Bronchial epithelial cell (primary cell): ENCODE measurements at regions not wholly inside any gene's neighbourhood (a gene's known extent, or its start where the extent isn't known, plus 50 kb on each side); places are given as distances from the start of the nearest gene placed in this dataset.

Source experiments
- DNase-seq: peaks from one replicate; pipeline ENCODE4 v3.0.0-alpha.2; 2010; ENCODE audit warnings: low read depth
- FAIRE-seq: peaks from 2 replicates; lab custom pipeline; 2011; peaks lifted over from hg19 to GRCh38; lab: Jason Lieb, UNC
- H3K27me3 ChIP-seq: 2 replicates; pipeline ENCODE4 v1.5.1; 2011; ENCODE audit warnings: low read length; ENCODE audit not compliant: control insufficient read depth, insufficient read depth
- H3K36me3 ChIP-seq: 2 replicates; pipeline ENCODE4 v1.5.1; 2011; ENCODE audit warnings: low read length; ENCODE audit not compliant: control insufficient read depth, insufficient read depth
- H3K4me3 ChIP-seq: 2 replicates; pipeline ENCODE4 v1.5.1; 2011; ENCODE audit warnings: mild to moderate bottlenecking, low read depth, low read length, control low read depth
- TF ChIP-seq, protein P1 (sequence below): IDR thresholded peaks from 2 replicates; pipeline ENCODE4 v1.5.1; 2011; ENCODE audit warnings: mild to moderate bottlenecking, moderate library complexity, low read length, control low read depth, inconsistent platforms; ENCODE audit not compliant: insufficient read depth, severe bottlenecking

DNA sequence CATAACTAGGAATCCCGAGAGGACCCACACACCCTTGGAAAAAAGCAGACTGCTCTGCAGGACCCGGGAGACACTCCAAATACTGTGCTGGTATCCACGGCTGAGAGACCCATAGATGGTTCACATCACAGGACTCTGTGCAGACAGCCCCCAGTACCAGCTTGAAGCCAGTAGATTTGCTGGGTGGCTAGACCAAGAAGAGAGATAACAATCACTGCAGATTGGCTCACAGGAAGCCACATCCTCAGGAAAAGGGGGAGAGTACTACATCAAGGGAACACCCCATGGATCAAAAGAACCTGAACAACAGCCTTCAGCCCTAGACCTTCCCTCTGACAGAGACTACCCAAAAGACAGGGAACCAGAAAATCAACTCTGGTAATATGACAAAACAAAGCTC is 223.8 kb upstream of the LRATD1 start:
- TF ChIP-seq, protein P1, sequence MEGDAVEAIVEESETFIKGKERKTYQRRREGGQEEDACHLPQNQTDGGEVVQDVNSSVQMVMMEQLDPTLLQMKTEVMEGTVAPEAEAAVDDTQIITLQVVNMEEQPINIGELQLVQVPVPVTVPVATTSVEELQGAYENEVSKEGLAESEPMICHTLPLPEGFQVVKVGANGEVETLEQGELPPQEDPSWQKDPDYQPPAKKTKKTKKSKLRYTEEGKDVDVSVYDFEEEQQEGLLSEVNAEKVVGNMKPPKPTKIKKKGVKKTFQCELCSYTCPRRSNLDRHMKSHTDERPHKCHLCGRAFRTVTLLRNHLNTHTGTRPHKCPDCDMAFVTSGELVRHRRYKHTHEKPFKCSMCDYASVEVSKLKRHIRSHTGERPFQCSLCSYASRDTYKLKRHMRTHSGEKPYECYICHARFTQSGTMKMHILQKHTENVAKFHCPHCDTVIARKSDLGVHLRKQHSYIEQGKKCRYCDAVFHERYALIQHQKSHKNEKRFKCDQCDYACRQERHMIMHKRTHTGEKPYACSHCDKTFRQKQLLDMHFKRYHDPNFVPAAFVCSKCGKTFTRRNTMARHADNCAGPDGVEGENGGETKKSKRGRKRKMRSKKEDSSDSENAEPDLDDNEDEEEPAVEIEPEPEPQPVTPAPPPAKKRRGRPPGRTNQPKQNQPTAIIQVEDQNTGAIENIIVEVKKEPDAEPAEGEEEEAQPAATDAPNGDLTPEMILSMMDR, result no peak
- DNase-seq (no peak), FAIRE-seq (no peak)
- H3K4me3 ChIP-seq, result no peak overlapping the region
- H3K36me3 ChIP-seq, result no peaks in the 10 kb centered on the region
- no peaks in the 10 kb centered on the region for H3K27me3 ChIP-seq

DNA sequence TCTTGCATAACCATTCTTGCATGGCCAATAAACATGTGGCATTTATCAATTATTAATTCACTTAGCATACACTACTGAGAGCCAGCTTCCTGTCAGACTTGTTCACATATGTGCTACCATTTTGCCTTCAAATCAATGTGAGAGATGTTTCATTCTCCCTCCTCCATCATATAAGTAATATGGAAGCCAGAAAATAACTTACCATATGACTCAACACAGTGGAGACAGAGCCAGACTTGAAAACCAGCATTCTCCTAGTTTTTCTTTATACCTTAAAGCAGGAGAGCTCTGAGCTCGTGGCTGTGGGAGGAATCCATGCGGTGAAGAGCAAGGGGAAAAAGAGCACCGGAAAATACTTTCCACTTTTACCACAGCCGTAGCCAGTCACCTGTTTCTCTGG is 215.0 kb upstream of the LRATD1 start:
- DNase-seq (peak; percentile 29), FAIRE-seq (no peak)
- TF ChIP-seq, protein P1, result no peak

DNA sequence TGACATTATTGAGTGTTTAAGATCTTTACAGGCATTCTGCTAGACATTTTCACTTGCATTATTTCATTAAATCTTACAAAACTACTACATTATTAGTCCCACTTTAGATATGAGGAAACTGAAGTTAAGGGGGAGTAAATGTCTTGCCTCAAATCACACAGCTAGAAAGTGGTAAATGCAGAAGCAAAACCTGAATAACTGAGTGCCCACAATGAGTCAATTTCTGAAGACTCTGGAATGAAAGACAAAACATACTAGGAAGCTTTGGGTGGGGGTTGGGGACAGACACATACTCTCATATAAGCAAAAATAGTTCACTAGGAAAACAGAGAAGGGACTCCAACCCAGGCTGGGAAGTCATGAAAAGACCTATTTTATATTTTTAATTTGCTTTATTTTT is 214.4 kb upstream of the LRATD1 start:
- H3K36me3 ChIP-seq, result no peaks in the 10 kb centered on the region
- TF ChIP-seq, protein P1, result no peak
- FAIRE-seq (no peak), DNase-seq (no peak)
- no peak overlapping the region for H3K4me3 ChIP-seq
- H3K27me3 ChIP-seq, result no peaks in the 10 kb centered on the region

More for the DNA sequence above, 215.0 kb upstream of the LRATD1 start:
- Histone ChIP-seq H3K27me3 (no peaks in the 10 kb centered on the region), H3K36me3 (no peaks in the 10 kb centered on the region), H3K4me3 (no peak overlapping the region)

DNA sequence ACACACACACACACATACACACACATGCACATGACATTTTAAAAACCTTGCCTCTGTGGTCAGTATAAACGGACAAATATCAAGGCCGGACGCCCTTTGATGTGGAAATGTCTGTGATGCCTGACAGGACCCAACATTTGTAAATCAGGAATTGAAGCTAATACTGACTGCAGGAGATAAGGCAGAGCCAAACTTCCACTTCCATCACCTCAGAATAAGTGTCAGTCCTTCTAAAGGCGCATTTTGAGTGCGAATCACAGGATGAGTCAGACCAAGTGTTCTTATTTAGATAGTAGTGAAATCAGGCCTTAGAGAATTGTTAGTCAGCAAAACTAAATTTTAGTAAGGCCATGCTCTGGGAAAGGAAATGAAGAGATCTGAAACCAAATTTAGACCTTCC is 211.7 kb upstream of the LRATD1 start:
- TF ChIP-seq, protein P1, result no peak
- DNase-seq (peak; percentile 61), FAIRE-seq (no peak)
- Histone ChIP-seq H3K27me3 (no peaks in the 10 kb centered on the region), H3K4me3 (no peak overlapping the region), H3K36me3 (no peaks in the 10 kb centered on the region)

DNA sequence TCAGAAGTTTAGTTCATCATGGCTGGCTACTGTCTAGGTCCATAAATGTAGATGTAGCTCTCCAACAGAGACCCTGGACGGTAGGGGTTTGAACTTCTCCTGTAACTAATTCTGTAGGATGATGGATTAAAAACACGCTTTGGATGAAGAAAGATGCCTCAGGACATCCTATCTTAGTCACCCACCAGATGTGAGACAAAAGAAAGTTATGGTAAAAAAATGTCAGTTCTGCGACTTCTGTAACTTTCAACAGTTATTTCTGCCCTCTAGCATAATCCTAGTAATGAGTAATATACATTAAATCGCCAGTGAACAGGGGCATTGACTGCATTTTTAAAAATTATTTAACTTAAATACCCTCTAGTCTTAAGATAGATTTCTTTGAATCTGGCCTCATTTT is 210.1 kb upstream of the LRATD1 start:
- TF ChIP-seq, protein P1, result no peak
- no peak overlapping the region for H3K4me3 ChIP-seq
- H3K27me3 ChIP-seq, result no peaks in the 10 kb centered on the region
- FAIRE-seq (no peak), DNase-seq (no peak)
- no peaks in the 10 kb centered on the region for H3K36me3 ChIP-seq

DNA sequence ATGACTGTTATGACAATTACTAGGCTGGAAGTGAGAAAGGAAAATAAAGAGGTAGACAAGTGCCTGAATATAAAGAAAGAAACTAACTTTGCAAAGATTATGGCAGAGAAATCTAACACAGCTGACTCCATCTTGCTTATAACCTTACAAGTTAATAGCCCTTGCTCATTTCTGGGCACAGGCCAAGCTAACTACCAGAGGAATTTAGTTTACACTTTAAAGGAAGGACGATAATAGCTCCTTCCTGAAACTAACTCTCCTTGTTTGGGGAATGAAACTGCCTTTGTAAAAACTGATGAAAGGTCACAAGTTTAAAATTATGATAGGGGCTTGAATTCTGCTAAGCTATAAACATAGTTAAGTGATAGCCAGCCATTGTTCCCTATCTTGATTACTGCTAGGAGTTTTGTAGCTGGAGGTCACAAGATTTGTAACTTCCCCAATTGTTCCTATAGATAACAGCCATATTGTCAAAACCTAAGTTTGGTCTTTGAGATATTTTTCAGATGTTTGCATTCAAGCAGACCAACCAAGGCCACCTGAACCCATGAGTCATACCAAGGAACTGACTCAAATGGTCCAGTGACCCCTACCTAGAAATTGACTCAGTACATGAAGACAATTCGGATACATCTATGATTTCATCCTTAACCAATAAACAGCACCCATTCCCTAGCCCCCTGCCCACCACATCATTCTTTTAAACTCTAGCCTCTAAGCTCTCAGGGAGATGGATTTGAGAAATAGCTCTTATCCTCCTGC is 209.2 kb upstream of the LRATD1 start:
- no peak for FAIRE-seq
- TF ChIP-seq, protein P1, result no peak
- no peaks in the 10 kb centered on the region for H3K27me3 ChIP-seq
- DNase-seq, result no peak
- H3K36me3 ChIP-seq, result no peaks in the 10 kb centered on the region
- H3K4me3 ChIP-seq, result no peak overlapping the region
